Fibroblast of villous mesenchyme (primary cell): ENCODE measurements at regions not wholly inside any gene's neighbourhood (a gene's known extent, or its start where the extent isn't known, plus 50 kb on each side); places are given as distances from the start of the nearest gene placed in this dataset.

Experiments
- DNase-seq: peaks from one replicate; pipeline ENCODE4 v3.0.0-alpha.2; 2010; ENCODE audit warnings: low read depth
- H3K4me3 ChIP-seq: 2 replicates; pipeline ENCODE4 v1.5.1; 2011; ENCODE audit warnings: low read depth, mild to moderate bottlenecking, low read length
- TF ChIP-seq, protein P1 (sequence below): IDR thresholded peaks from 2 replicates; pipeline ENCODE4 v1.5.1; 2012; ENCODE audit warnings: low read depth, mild to moderate bottlenecking, low read length; ENCODE audit not compliant: insufficient read depth

DNA sequence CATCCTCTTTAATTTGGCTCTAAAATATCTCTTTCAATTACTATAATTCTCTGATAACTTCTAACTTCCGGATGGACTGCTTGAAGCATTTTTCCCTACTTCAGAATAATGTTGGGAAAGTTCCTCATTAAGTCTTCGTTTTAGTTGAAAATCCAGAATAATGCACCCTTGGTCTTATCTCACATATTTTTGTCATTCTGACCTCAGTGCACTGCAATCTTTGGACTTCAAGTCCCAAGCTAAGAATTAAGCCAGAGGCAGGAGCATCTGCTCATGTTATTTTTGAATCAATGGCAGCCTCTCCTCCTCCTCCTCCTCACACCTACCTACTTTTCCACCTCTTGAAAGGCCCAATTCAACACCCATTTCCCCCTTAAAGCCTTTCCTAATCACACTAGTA lies 169.8 kb downstream of the CYYR1 start:
- TF ChIP-seq, protein P1, sequence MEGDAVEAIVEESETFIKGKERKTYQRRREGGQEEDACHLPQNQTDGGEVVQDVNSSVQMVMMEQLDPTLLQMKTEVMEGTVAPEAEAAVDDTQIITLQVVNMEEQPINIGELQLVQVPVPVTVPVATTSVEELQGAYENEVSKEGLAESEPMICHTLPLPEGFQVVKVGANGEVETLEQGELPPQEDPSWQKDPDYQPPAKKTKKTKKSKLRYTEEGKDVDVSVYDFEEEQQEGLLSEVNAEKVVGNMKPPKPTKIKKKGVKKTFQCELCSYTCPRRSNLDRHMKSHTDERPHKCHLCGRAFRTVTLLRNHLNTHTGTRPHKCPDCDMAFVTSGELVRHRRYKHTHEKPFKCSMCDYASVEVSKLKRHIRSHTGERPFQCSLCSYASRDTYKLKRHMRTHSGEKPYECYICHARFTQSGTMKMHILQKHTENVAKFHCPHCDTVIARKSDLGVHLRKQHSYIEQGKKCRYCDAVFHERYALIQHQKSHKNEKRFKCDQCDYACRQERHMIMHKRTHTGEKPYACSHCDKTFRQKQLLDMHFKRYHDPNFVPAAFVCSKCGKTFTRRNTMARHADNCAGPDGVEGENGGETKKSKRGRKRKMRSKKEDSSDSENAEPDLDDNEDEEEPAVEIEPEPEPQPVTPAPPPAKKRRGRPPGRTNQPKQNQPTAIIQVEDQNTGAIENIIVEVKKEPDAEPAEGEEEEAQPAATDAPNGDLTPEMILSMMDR = no peak
- H3K4me3 ChIP-seq = no peak overlapping the region
- no peak for DNase-seq

DNA sequence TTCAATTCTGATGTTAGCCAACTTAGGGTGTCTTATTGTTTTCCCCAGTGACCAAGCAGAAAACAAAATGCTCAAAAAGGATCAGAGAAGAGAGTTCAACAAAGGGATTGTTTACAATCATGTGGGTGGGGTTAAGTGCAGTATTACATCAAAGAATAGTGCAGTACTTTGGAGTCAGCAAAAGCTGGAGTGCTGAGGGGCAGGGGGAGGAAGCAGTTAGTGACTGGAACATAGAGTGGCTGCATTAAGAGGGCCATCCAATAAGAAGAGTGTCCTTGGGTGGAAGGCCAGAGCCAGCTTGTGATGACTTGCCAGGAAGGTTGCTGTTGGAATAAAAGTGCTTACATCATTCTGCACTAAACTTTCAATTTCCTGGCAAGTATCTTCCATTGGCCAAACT lies 175.5 kb downstream of the CYYR1 start:
- DNase-seq = peak; percentile 10

DNA sequence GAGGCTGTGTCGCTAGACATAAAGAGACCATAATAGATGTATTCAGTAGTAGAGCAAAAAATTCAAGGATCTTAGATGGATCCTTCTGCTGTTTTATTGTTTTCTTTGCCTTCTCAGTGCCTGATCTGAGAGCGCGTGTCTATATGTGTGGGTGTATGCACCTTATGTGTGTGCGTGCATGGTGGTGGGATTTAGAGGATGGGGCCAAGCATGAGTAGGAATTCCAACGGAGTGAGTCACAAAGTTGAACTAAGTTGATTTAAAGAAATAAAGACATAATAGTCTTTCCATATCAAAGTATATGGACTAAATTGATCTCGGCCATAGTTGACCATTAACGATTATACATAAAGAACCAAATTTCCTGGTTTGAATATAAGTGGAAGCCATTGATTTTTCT lies 178.7 kb downstream of the CYYR1 start:
- no peak overlapping the region for H3K4me3 ChIP-seq
- TF ChIP-seq, protein P1 = no peak
- DNase-seq = no peak

More for the DNA sequence above, 175.5 kb downstream of the CYYR1 start:
- H3K4me3 ChIP-seq = no peak overlapping the region
- TF ChIP-seq, protein P1 = no peak

DNA sequence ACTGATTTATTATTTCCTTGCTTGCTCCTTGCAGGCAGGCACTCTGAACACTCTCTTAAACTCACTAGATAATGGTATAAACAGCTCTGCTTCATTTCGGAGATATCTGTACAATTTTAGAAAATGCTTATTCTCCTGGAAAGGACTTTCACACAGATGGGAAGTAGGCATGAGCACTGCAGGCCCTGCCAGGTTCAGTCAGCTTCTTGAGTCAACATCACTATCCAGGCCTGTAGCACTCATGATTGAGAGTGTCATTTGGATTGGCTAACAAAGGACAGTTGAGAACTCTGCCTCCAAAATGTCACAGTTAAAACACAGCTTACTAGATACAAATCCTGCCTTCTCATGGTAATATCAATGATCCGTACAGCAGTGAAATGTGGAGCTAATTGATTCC lies 181.9 kb downstream of the CYYR1 start:
- no peak for DNase-seq
- no peak overlapping the region for H3K4me3 ChIP-seq
- TF ChIP-seq, protein P1 = no peak

DNA sequence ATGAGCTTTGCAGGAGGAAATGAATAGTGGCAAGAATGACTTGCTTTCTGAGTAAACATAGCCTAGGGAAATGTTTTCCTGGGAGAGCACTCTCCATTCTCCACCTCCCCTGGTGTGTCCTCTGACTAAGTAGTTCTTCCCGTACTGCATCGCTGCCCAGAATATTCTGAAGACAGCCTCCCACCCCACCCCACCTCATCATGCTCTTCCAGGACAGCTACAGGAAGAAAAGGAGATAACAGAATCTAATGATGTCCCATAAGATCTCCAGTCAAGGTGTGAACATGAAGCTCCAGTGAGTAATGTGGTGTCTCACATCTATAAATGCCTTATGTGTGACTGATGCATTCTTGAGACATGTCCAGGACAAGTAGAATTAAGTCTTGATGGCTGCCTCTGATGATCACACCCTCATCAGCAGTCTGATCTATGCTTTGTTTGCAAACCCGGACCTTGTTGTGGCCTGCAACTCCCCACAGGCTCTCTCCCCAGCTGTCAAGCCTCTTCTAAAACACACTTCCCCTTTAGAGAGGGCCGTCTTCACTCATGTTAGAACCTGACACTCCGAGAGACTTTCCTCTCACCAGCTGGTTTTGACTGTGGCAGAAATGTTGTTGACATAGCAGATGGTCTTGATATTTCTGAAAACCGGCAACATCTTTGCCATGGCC lies 183.0 kb downstream of the CYYR1 start:
- TF ChIP-seq, protein P1 = no peak
- DNase-seq = peak; percentile 44
- no peak overlapping the region for H3K4me3 ChIP-seq

DNA sequence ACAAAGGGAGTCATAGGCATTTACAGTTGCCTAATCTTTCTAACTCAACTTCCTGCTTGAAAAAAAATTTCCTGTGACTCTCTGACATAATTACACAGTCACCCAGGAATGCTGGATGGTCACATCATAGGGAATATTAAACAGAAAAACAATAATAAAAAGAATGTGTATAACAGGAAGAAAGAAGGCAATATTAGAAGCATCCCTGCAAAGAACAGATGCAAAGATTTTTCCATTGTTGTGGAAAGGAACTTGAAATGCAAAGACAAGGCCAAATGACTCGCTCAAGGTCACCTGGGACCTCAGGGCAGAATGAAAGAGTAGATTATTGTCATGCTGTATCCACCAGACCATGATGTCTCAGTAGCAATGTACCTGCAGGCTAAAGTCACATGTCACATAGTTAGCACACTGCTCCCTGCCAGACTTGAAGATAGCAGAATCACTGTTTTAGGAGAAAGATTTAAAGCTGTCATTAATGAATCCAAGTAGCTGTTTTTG lies 184.3 kb downstream of the CYYR1 start:
- TF ChIP-seq, protein P1 = no peak
- H3K4me3 ChIP-seq = no peak overlapping the region
- DNase-seq = peak; percentile 63

DNA sequence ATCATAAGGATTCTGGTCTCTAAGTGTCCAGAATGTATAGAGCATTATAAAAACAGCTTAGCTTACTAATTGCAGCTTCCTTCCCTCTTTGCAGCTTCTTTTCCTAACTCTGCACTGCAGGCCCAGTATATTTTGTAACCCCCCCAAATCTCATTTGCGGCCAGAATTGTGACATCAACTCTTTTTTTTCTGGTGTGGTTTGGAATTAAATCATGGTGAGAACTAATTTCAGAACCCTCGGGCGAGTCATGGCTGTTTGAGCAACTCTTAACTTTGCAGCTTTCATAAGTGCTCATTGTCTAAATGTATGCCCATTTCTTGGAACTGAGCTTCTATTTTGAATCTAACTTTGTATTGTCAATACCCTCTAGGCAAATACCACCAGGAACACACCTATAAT lies 187.4 kb downstream of the CYYR1 start:
- TF ChIP-seq, protein P1 = no peak
- H3K4me3 ChIP-seq = no peak overlapping the region
- no peak for DNase-seq
